Psoas muscle (tissue), 7 donors: ENCODE measurements at regions not wholly inside any gene's neighbourhood (a gene's known extent, or its start where the extent isn't known, plus 50 kb on each side); places are given as distances from the start of the nearest gene placed in this dataset.
"Not testable (repeated sequence)": the region's sequence is repeated elsewhere in the genome, so short reads cannot be mapped to it uniquely, and the experiment has no call there.

ENCODE experiments used
- ATAC-seq, 4 donors: fragments of 200-7000 bp; cut with Tn5 transposase; one replicate each; pipeline ENCODE4 v1.9.1; 2020; ENCODE audit warnings: moderate library complexity in 3 of 4, mild to moderate bottlenecking in 2 of 4
- DNase-seq, 2 donors: peaks; one replicate each; pipeline ENCODE4 v3.0.0-alpha.2; 2020
- H3K27ac ChIP-seq: fragments of 200-600 bp; one replicate; pipeline ENCODE4 v1.8.0; 2022
- H3K27me3 ChIP-seq, 3 donors: fragments of 200-600 bp in 1 of 3; one replicate each; pipeline versions ENCODE4 v1.6.1 to v1.8.0; 2013 to 2022; ENCODE audit warnings: low read length in 2 of 3, mild to moderate bottlenecking in 2 of 3, moderate library complexity in 1 of 3; ENCODE audit not compliant: insufficient read depth in 3 of 3
- H3K36me3 ChIP-seq, 2 donors: fragments of 200-600 bp in 1 of 2; one replicate each; pipeline versions ENCODE4 v1.6.1 to v1.8.0; 2013 to 2022; ENCODE audit warnings: low read depth in 1 of 2, mild to moderate bottlenecking in 1 of 2, moderate library complexity in 1 of 2; ENCODE audit not compliant: insufficient read depth in 1 of 2
- H3K4me1 ChIP-seq: fragments of 200-600 bp; one replicate; pipeline ENCODE4 v1.8.0; 2022
- H3K4me3 ChIP-seq: fragments of 200-600 bp; one replicate; pipeline ENCODE4 v1.8.0; 2022; ENCODE audit warnings: mild to moderate bottlenecking
- H3K9me3 ChIP-seq: fragments of 200-600 bp; one replicate; pipeline ENCODE4 v1.8.0; 2022
- CTCF ChIP-seq: fragments of 200-600 bp; IDR thresholded peaks from one replicate; pipeline ENCODE4 v1.8.0; 2022; ENCODE audit warnings: antibody characterized with exemption
- WGBS, 3 donors: extraction: QIAGEN DNeasy Blood & Tissue Kit; methylation state at CpG; one replicate each; pipeline versions ENCODE4 v1.1.6 to v1.1.7; 2013; 5-methylcytosine and 5-hydroxymethylcytosine counted together
- intact Hi-C, 2 donors: fragments of 100-400 bp; cut with DNase I; formaldehyde crosslinking; loops; one replicate each; pipeline versions ENCODE4 v1.11.0 to v1.14.2; 2022
- donor health status: healthy with polysubstance abuse.
- donor health status: DM: no; HTN: no; CAD: no; lungs with moderate emphysema.
- donor health status: Bipolar disorder and iron deficiency.
- donor health status: healthy.
- donor health status: DM: yes; HTN: yes; CAD: no.
- donor health status: DM: no; HTN: no; CAD: no.
- donor health status: DM: yes; HTN: yes; CAD: no.

GRCh38 chr18:34951625-34952379, 89.4 kb upstream of the MAPRE2 start:
- Histone ChIP-seq H3K27ac (no peak overlapping the region), H3K27me3 (no peaks in the 10 kb centered on the region), H3K4me1 (peaks cover 13% of the 10 kb centered on the region), H3K9me3 (no peaks in the 10 kb centered on the region), H3K36me3 (no peaks in the 10 kb centered on the region), H3K4me3 (no peak overlapping the region)
- WGBS, 3 donors = 92 to 97% (median 93%) methylated on average over 6 of the region's 6 CpGs
- no peak for TF ChIP-seq CTCF
- intact Hi-C loops = no loop called here
- DNase-seq (no peak), ATAC-seq (no peak)

- Histone ChIP-seq H3K27ac (no peak overlapping the region), H3K4me1 (peaks cover 22% of the 10 kb centered on the region), H3K9me3 (no peaks in the 10 kb centered on the region), H3K4me3 (no peak overlapping the region), H3K27me3 (no peaks in the 10 kb centered on the region), H3K36me3 (no peaks in the 10 kb centered on the region)
- DNase-seq (no peak), ATAC-seq (no peak)
- TF ChIP-seq CTCF = no peak
- intact Hi-C loops = no loop called here
- WGBS, 3 donors = 90 to 96% (median 94%) methylated on average over 2 of the region's 2 CpGs
Observed at GRCh38 chr18:34953212-34953611, 88.0 kb upstream of the MAPRE2 start.

GRCh38 chr18:34955494-34955893, 85.7 kb upstream of the MAPRE2 start:
- H3K36me3 ChIP-seq, DNase-seq, H3K27ac ChIP-seq, H3K4me3 ChIP-seq, intact Hi-C loops, H3K9me3 ChIP-seq, ATAC-seq, H3K27me3 ChIP-seq: not testable (repeated sequence)
- H3K4me1 ChIP-seq = peaks cover 26% of the 10 kb centered on the region

- peak in 1 of 4 donors; percentile 48 for ATAC-seq
- Histone ChIP-seq H3K9me3 (no peaks in the 10 kb centered on the region), H3K27me3 (no peaks in the 10 kb centered on the region), H3K4me1 (peaks cover 26% of the 10 kb centered on the region), H3K27ac (peak overlapping the region; percentile 73), H3K4me3 (no peak overlapping the region), H3K36me3 (no peaks in the 10 kb centered on the region)
- DNase-seq = no peak
- no peak for TF ChIP-seq CTCF
- intact Hi-C loops = no loop called here
Observed at GRCh38 chr18:34956663-34957062, 84.5 kb upstream of the MAPRE2 start.

GRCh38 chr18:34957119-34957863, 83.9 kb upstream of the MAPRE2 start:
- Histone ChIP-seq H3K36me3 (no peaks in the 10 kb centered on the region), H3K27me3 (no peaks in the 10 kb centered on the region), H3K4me1 (peaks cover 26% of the 10 kb centered on the region), H3K4me3 (no peak overlapping the region), H3K27ac (peak overlapping the region; percentile 73), H3K9me3 (no peaks in the 10 kb centered on the region)
- DNase-seq = no peak
- intact Hi-C loops = no loop called here
- no peak for TF ChIP-seq CTCF
- 68 to 85% (median 75%) methylated on average over 3 of the region's 3 CpGs for WGBS, 3 donors
- ATAC-seq = peak in 3 of 4 donors; percentile 46 to 66 (median 46)
